Activated B cell treated with CpG ODN at 0.5 μM for 24 hours (primary cell): ENCODE measurements at regions not wholly inside any gene's neighbourhood (a gene's known extent, or its start where the extent isn't known, plus 50 kb on each side); places are given as distances from the start of the nearest gene placed in this dataset.

Experiments
- ATAC-seq: fragments of 200-7000 bp; cut with Tn5 transposase; one replicate; pipeline ENCODE4 v1.10.0; 2021; ENCODE audit warnings: low read depth, mild to moderate bottlenecking, moderate library complexity
- CTCF ChIA-PET: fragments of 350-600 bp; sonication (Branson Sonifier 250); formaldehyde crosslinking; loops from one replicate; lab custom pipeline; 2021; ENCODE audit warnings: antibody characterized with exemption; lab: Charles Lee
- POLR2A ChIA-PET: fragments of 350-600 bp; sonication (Branson Sonifier 250); formaldehyde crosslinking; loops from one replicate; lab custom pipeline; 2021; ENCODE audit warnings: antibody characterized with exemption; lab: Charles Lee
- DNase-seq: peaks from one replicate; pipeline ENCODE4 v3.0.0; 2022
- H3K27ac Mint-ChIP-seq: one replicate; pipeline ENCODE4 v1.8.0; 2020; ENCODE audit warnings: mixed read lengths
- H3K27me3 Mint-ChIP-seq: one replicate; pipeline ENCODE4 v1.8.0; 2021; ENCODE audit warnings: mixed read lengths
- H3K36me3 Mint-ChIP-seq: one replicate; pipeline ENCODE4 v1.8.0; 2021; ENCODE audit warnings: low read depth, mixed read lengths
- H3K4me1 Mint-ChIP-seq: one replicate; pipeline ENCODE4 v1.8.0; 2021; ENCODE audit warnings: mixed read lengths
- H3K4me3 Mint-ChIP-seq: one replicate; pipeline ENCODE4 v1.8.0; 2020; ENCODE audit warnings: mild to moderate bottlenecking, mixed read lengths
- H3K9me3 Mint-ChIP-seq: one replicate; pipeline ENCODE4 v1.8.0; 2020; ENCODE audit warnings: mixed read lengths
- CTCF ChIP-seq: fragments of 200-600 bp; IDR thresholded peaks from one replicate; pipeline ENCODE4 v1.8.0; 2022; ENCODE audit warnings: antibody characterized with exemption, mild to moderate bottlenecking
- intact Hi-C: fragments of 100-400 bp; cut with micrococcal nuclease; formaldehyde crosslinking; loops from one replicate; pipeline ENCODE4 v1.15.1; 2024

- CTCF ChIA-PET, result no interaction called here
- POLR2A ChIA-PET, result no interaction called here
- no peak overlapping the region for H3K4me3 Mint-ChIP-seq
- H3K4me1 Mint-ChIP-seq, result no peaks in the 10 kb centered on the region
- H3K9me3 Mint-ChIP-seq, result no peaks in the 10 kb centered on the region
- no peak for TF ChIP-seq CTCF
- intact Hi-C loops, result no loop called here
- H3K36me3 Mint-ChIP-seq, result no peaks in the 10 kb centered on the region
- ATAC-seq (no peak), DNase-seq (no peak)
- peaks cover 4% of the 10 kb centered on the region for H3K27me3 Mint-ChIP-seq
- H3K27ac Mint-ChIP-seq, result no peak overlapping the region
Observed at GRCh38 chr13:103192511-103193135, 126.4 kb upstream of the SLC10A2 start.

GRCh38 chr13:103190841-103191240, 124.6 kb upstream of the SLC10A2 start:
- DNase-seq (no peak), ATAC-seq (no peak)
- POLR2A ChIA-PET, result no interaction called here
- H3K9me3 Mint-ChIP-seq, result no peaks in the 10 kb centered on the region
- CTCF ChIA-PET, result no interaction called here
- no peaks in the 10 kb centered on the region for H3K36me3 Mint-ChIP-seq
- intact Hi-C loops, result no loop called here
- no peak overlapping the region for H3K4me3 Mint-ChIP-seq
- H3K27me3 Mint-ChIP-seq, result peaks cover 4% of the 10 kb centered on the region
- H3K27ac Mint-ChIP-seq, result no peak overlapping the region
- no peak for TF ChIP-seq CTCF
- H3K4me1 Mint-ChIP-seq, result no peaks in the 10 kb centered on the region

GRCh38 chr13:103188713-103189326, 122.6 kb upstream of the SLC10A2 start:
- intact Hi-C loops, result no loop called here
- Mint-ChIP-seq H3K27ac (no peak overlapping the region), H3K9me3 (no peaks in the 10 kb centered on the region), H3K4me3 (no peak overlapping the region), H3K27me3 (peaks cover 4% of the 10 kb centered on the region), H3K36me3 (no peaks in the 10 kb centered on the region), H3K4me1 (no peaks in the 10 kb centered on the region)
- DNase-seq (no peak), ATAC-seq (no peak)
- ChIA-PET CTCF (no interaction called here), POLR2A (no interaction called here)
- TF ChIP-seq CTCF, result no peak

GRCh38 chr13:103187721-103188156, 121.5 kb upstream of the SLC10A2 start:
- POLR2A ChIA-PET, result no interaction called here
- intact Hi-C loops, result no loop called here

More at GRCh38 chr13:103187721-103188156, 121.5 kb upstream of the SLC10A2 start:
- CTCF ChIA-PET, result no interaction called here
- no peak for DNase-seq
- H3K4me3 Mint-ChIP-seq, result no peak overlapping the region
- H3K36me3 Mint-ChIP-seq, result no peaks in the 10 kb centered on the region
- peaks cover 2% of the 10 kb centered on the region for H3K27me3 Mint-ChIP-seq
- no peak for ATAC-seq
- no peaks in the 10 kb centered on the region for H3K9me3 Mint-ChIP-seq
- TF ChIP-seq CTCF, result no peak
- H3K4me1 Mint-ChIP-seq, result no peaks in the 10 kb centered on the region
- H3K27ac Mint-ChIP-seq, result no peak overlapping the region
